Smooth muscle cell (in vitro differentiated cells): ENCODE measurements at regions not wholly inside any gene's neighbourhood (a gene's known extent, or its start where the extent isn't known, plus 50 kb on each side); places are given as distances from the start of the nearest gene placed in this dataset.

Source experiments
- DNase-seq: peaks from one replicate; lab custom pipeline; 2025; ENCODE audit not compliant: unreplicated experiment; lab: John Stamatoyannopoulos, UW
- H2AFZ ChIP-seq: fragments of 200-600 bp; sonication (generic); 2 replicates; pipeline ENCODE4 v1.6.0; 2016; ENCODE audit warnings: antibody characterized with exemption, low read depth, mild to moderate bottlenecking
- H3F3A ChIP-seq: fragments of 200-600 bp; sonication (generic); 2 replicates; pipeline ENCODE4 v1.6.0; 2017; ENCODE audit warnings: antibody characterized with exemption, low read depth
- H3K27ac ChIP-seq: fragments of 200-600 bp; sonication (generic); 2 replicates; pipeline ENCODE4 v1.5.1; 2016; ENCODE audit warnings: low read depth, mild to moderate bottlenecking
- H3K27me3 ChIP-seq: fragments of 200-600 bp; sonication (generic); 2 replicates; pipeline ENCODE4 v1.6.1; 2016; ENCODE audit warnings: low read depth, mild to moderate bottlenecking
- H3K36me3 ChIP-seq: fragments of 200-600 bp; sonication (generic); 2 replicates; pipeline ENCODE4 v1.5.1; 2016; ENCODE audit warnings: low read depth
- H3K4me1 ChIP-seq: fragments of 200-600 bp; sonication (generic); 2 replicates; pipeline ENCODE4 v1.5.1; 2016; ENCODE audit warnings: low read depth
- H3K4me2 ChIP-seq: fragments of 200-600 bp; sonication (generic); 2 replicates; pipeline ENCODE4 v1.6.0; 2016; ENCODE audit warnings: mild to moderate bottlenecking
- H3K4me3 ChIP-seq: fragments of 200-600 bp; sonication (generic); 2 replicates; pipeline ENCODE4 v1.5.1; 2016; ENCODE audit warnings: mild to moderate bottlenecking
- H3K79me2 ChIP-seq: fragments of 200-600 bp; sonication (generic); 2 replicates; pipeline ENCODE4 v1.6.0; 2016; ENCODE audit warnings: low read depth, mild to moderate bottlenecking
- H3K9ac ChIP-seq: fragments of 200-600 bp; sonication (generic); 2 replicates; pipeline ENCODE4 v1.6.0; 2016; ENCODE audit warnings: low read depth
- H3K9me3 ChIP-seq: fragments of 200-600 bp; sonication (generic); replicated peaks from 2 replicates; pipeline ENCODE4 v1.5.1; 2016; ENCODE audit warnings: low read depth
- H4K20me1 ChIP-seq: fragments of 200-600 bp; sonication (generic); 2 replicates; pipeline ENCODE4 v1.6.0; 2016; ENCODE audit warnings: low read depth
- CTCF ChIP-seq: fragments of 200-600 bp; sonication (generic); IDR thresholded peaks from 2 replicates; pipeline ENCODE4 v1.5.1; 2017; ENCODE audit warnings: borderline replicate concordance, mild to moderate bottlenecking, antibody characterized with exemption; ENCODE audit not compliant: insufficient read depth, poor library complexity, severe bottlenecking
- WGBS: methylation state at CpG from one replicate; pipeline ENCODE4 v1.1.7; 2016; ENCODE audit warnings: low lambda C conversion rate; 5-methylcytosine and 5-hydroxymethylcytosine counted together

- H3K79me2 ChIP-seq, result no peaks in the 10 kb centered on the region
- no peak overlapping the region for H3K27ac ChIP-seq
- H3K4me1 ChIP-seq, result no peaks in the 10 kb centered on the region
- no peaks in the 10 kb centered on the region for H3K9me3 ChIP-seq
- no peak overlapping the region for H2AFZ ChIP-seq
- H3K4me2 ChIP-seq, result no peak overlapping the region
- H3K9ac ChIP-seq, result no peak overlapping the region
- H3K36me3 ChIP-seq, result no peaks in the 10 kb centered on the region
- 91% methylated on average over 2 of the region's 2 CpGs for WGBS
- H3K4me3 ChIP-seq, result no peak overlapping the region
- TF ChIP-seq CTCF, result no peak
- no peaks in the 10 kb centered on the region for H3F3A ChIP-seq
- H4K20me1 ChIP-seq, result no peaks in the 10 kb centered on the region
- DNase-seq, result no peak
- H3K27me3 ChIP-seq, result no peaks in the 10 kb centered on the region
Observed at GRCh38 chr3:168863561-168863960, 767.8 kb upstream of the GOLIM4 start.

GRCh38 chr3:168862466-168862865 is 766.7 kb upstream of the GOLIM4 start:
- no peaks in the 10 kb centered on the region for H3K9me3 ChIP-seq
- H2AFZ ChIP-seq, result no peak overlapping the region
- DNase-seq, result no peak
- H3K36me3 ChIP-seq, result no peaks in the 10 kb centered on the region
- H3K9ac ChIP-seq, result no peak overlapping the region
- H4K20me1 ChIP-seq, result no peaks in the 10 kb centered on the region
- H3K27me3 ChIP-seq, result no peaks in the 10 kb centered on the region
- H3K27ac ChIP-seq, result no peak overlapping the region
- H3K79me2 ChIP-seq, result no peaks in the 10 kb centered on the region
- TF ChIP-seq CTCF, result no peak
- H3F3A ChIP-seq, result no peaks in the 10 kb centered on the region
- no peak overlapping the region for H3K4me2 ChIP-seq
- no peak overlapping the region for H3K4me3 ChIP-seq
- 89% methylated on average over 1 of the region's 1 CpG for WGBS
- H3K4me1 ChIP-seq, result no peaks in the 10 kb centered on the region

DNA sequence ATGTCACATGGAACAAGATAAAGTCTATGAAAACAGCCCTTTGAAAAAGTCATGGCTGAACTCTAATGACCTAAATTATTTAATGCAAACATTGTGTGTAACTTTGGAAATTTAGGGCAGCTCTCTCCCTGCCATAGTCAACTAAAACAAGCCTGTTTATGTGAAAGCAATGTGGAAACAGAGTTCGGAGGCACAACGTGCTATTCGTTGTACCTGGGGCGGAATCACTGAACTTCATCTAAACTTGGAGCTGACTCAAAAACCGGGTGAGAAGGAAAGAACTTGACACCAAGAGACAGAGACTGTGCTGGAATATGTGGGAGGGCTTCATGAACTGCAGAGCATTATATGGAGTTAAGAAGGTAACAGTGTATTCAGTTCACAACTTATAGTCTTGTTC is 764.9 kb upstream of the GOLIM4 start:
- Histone ChIP-seq H3K36me3 (no peaks in the 10 kb centered on the region), H3K4me3 (no peak overlapping the region), H3K27me3 (no peaks in the 10 kb centered on the region), H4K20me1 (no peaks in the 10 kb centered on the region), H3K9me3 (no peaks in the 10 kb centered on the region), H3F3A (no peaks in the 10 kb centered on the region), H3K4me2 (no peak overlapping the region), H3K79me2 (no peaks in the 10 kb centered on the region), H3K9ac (no peak overlapping the region), H3K4me1 (no peaks in the 10 kb centered on the region), H3K27ac (no peak overlapping the region), H2AFZ (no peak overlapping the region)
- no peak for TF ChIP-seq CTCF
- no peak for DNase-seq
- WGBS, result 97% methylated on average over 5 of the region's 5 CpGs

- Histone ChIP-seq H3K4me2 (no peak overlapping the region), H3K27ac (no peak overlapping the region), H3K9me3 (no peaks in the 10 kb centered on the region), H3K9ac (no peak overlapping the region), H3K4me3 (no peak overlapping the region), H4K20me1 (no peaks in the 10 kb centered on the region), H3K79me2 (no peaks in the 10 kb centered on the region), H3K4me1 (no peaks in the 10 kb centered on the region), H2AFZ (no peak overlapping the region), H3K36me3 (no peaks in the 10 kb centered on the region), H3F3A (no peaks in the 10 kb centered on the region), H3K27me3 (no peaks in the 10 kb centered on the region)
- WGBS, result 91% methylated on average over 4 of the region's 4 CpGs
- DNase-seq, result no peak
- TF ChIP-seq CTCF, result no peak
Observed at GRCh38 chr3:168860028-168860427, 764.3 kb upstream of the GOLIM4 start.
